Smooth muscle cell (in vitro differentiated cells): ENCODE measurements at regions not wholly inside any gene's neighbourhood (a gene's known extent, or its start where the extent isn't known, plus 50 kb on each side); places are given as distances from the start of the nearest gene placed in this dataset.
"Not testable (repeated sequence)": the region's sequence is repeated elsewhere in the genome, so short reads cannot be mapped to it uniquely, and the experiment has no call there.

Experiments
- DNase-seq: peaks from one replicate; lab custom pipeline; 2025; ENCODE audit not compliant: unreplicated experiment; lab: John Stamatoyannopoulos, UW
- H2AFZ ChIP-seq: fragments of 200-600 bp; sonication (generic); 2 replicates; pipeline ENCODE4 v1.6.0; 2016; ENCODE audit warnings: antibody characterized with exemption, low read depth, mild to moderate bottlenecking
- H3F3A ChIP-seq: fragments of 200-600 bp; sonication (generic); 2 replicates; pipeline ENCODE4 v1.6.0; 2017; ENCODE audit warnings: antibody characterized with exemption, low read depth
- H3K27ac ChIP-seq: fragments of 200-600 bp; sonication (generic); 2 replicates; pipeline ENCODE4 v1.5.1; 2016; ENCODE audit warnings: low read depth, mild to moderate bottlenecking
- H3K27me3 ChIP-seq: fragments of 200-600 bp; sonication (generic); 2 replicates; pipeline ENCODE4 v1.6.1; 2016; ENCODE audit warnings: low read depth, mild to moderate bottlenecking
- H3K36me3 ChIP-seq: fragments of 200-600 bp; sonication (generic); 2 replicates; pipeline ENCODE4 v1.5.1; 2016; ENCODE audit warnings: low read depth
- H3K4me1 ChIP-seq: fragments of 200-600 bp; sonication (generic); 2 replicates; pipeline ENCODE4 v1.5.1; 2016; ENCODE audit warnings: low read depth
- H3K4me2 ChIP-seq: fragments of 200-600 bp; sonication (generic); 2 replicates; pipeline ENCODE4 v1.6.0; 2016; ENCODE audit warnings: mild to moderate bottlenecking
- H3K4me3 ChIP-seq: fragments of 200-600 bp; sonication (generic); 2 replicates; pipeline ENCODE4 v1.5.1; 2016; ENCODE audit warnings: mild to moderate bottlenecking
- H3K79me2 ChIP-seq: fragments of 200-600 bp; sonication (generic); 2 replicates; pipeline ENCODE4 v1.6.0; 2016; ENCODE audit warnings: low read depth, mild to moderate bottlenecking
- H3K9ac ChIP-seq: fragments of 200-600 bp; sonication (generic); 2 replicates; pipeline ENCODE4 v1.6.0; 2016; ENCODE audit warnings: low read depth
- H3K9me3 ChIP-seq: fragments of 200-600 bp; sonication (generic); replicated peaks from 2 replicates; pipeline ENCODE4 v1.5.1; 2016; ENCODE audit warnings: low read depth
- H4K20me1 ChIP-seq: fragments of 200-600 bp; sonication (generic); 2 replicates; pipeline ENCODE4 v1.6.0; 2016; ENCODE audit warnings: low read depth
- WGBS: methylation state at CpG from one replicate; pipeline ENCODE4 v1.1.7; 2016; ENCODE audit warnings: low lambda C conversion rate; 5-methylcytosine and 5-hydroxymethylcytosine counted together
- TF ChIP-seq, protein P1 (sequence below): fragments of 200-600 bp; sonication (generic); IDR thresholded peaks from 2 replicates; pipeline ENCODE4 v1.5.1; 2017; ENCODE audit warnings: borderline replicate concordance, mild to moderate bottlenecking, antibody characterized with exemption; ENCODE audit not compliant: insufficient read depth, poor library complexity, severe bottlenecking

GRCh38 chr2:111514138-111514537 lies 369.9 kb downstream of the ANAPC1 start:
- not testable (repeated sequence) for H3K9me3 ChIP-seq, H3K27me3 ChIP-seq, H3K36me3 ChIP-seq, H3F3A ChIP-seq, H3K9ac ChIP-seq, DNase-seq, H3K4me1 ChIP-seq, H4K20me1 ChIP-seq, H3K4me2 ChIP-seq, H3K4me3 ChIP-seq, H3K79me2 ChIP-seq, H3K27ac ChIP-seq, H2AFZ ChIP-seq
- 92% methylated on average over 4 of the region's 4 CpGs for WGBS

DNA sequence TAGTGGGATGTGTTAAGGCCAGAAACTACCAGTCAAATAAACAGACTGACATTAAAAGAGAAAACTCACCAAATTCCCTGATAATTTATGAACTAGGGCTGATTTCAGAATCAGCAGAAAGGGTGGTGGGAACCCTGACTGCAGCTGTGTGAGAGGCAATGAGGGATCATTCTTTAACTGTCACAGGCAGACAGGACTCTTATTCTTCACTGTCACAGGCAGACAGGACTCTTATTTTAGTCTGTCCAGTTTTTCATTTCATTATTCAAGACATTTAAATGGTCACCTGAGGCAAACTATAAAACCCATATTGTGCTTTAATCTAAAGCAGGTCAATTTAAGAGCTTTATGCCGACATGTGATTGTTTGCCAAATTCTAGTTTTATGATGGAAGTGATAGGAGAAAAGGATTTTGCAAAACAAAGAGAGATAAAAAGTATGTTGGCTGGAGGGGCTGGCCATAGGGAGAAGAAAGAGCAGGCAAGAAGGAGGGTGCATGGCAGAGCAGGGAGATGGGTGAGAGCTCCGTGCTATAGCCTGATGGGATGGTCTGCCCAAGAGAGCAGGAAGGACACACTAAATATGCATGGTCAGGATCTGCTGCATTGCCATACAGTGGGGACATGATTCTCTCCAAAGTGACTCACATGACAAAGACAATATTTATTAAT lies 366.8 kb downstream of the ANAPC1 start:
- DNase-seq, H3K4me1 ChIP-seq, H3K27ac ChIP-seq, H3K27me3 ChIP-seq, H3F3A ChIP-seq, H3K9me3 ChIP-seq, H3K4me3 ChIP-seq, H4K20me1 ChIP-seq, H3K4me2 ChIP-seq, H3K79me2 ChIP-seq, H3K36me3 ChIP-seq, H3K9ac ChIP-seq, H2AFZ ChIP-seq: not testable (repeated sequence)
- 70% methylated on average over 1 of the region's 2 CpGs for WGBS

- WGBS: 23% methylated on average over 2 of the region's 2 CpGs
- H3F3A ChIP-seq, H2AFZ ChIP-seq, H3K36me3 ChIP-seq, H3K27me3 ChIP-seq, DNase-seq, H3K9me3 ChIP-seq, H3K4me1 ChIP-seq, H3K9ac ChIP-seq, H3K4me2 ChIP-seq, H3K4me3 ChIP-seq, H3K79me2 ChIP-seq, H4K20me1 ChIP-seq: not testable (repeated sequence)
- H3K27ac ChIP-seq: peak overlapping the region; percentile 11
Measured at GRCh38 chr2:111517721-111518053, 366.3 kb downstream of the ANAPC1 start.

- TF ChIP-seq, protein P1, sequence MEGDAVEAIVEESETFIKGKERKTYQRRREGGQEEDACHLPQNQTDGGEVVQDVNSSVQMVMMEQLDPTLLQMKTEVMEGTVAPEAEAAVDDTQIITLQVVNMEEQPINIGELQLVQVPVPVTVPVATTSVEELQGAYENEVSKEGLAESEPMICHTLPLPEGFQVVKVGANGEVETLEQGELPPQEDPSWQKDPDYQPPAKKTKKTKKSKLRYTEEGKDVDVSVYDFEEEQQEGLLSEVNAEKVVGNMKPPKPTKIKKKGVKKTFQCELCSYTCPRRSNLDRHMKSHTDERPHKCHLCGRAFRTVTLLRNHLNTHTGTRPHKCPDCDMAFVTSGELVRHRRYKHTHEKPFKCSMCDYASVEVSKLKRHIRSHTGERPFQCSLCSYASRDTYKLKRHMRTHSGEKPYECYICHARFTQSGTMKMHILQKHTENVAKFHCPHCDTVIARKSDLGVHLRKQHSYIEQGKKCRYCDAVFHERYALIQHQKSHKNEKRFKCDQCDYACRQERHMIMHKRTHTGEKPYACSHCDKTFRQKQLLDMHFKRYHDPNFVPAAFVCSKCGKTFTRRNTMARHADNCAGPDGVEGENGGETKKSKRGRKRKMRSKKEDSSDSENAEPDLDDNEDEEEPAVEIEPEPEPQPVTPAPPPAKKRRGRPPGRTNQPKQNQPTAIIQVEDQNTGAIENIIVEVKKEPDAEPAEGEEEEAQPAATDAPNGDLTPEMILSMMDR: no peak
- no peak overlapping the region for H3K4me3 ChIP-seq
- H3F3A ChIP-seq: peaks cover 5% of the 10 kb centered on the region
- 43% methylated on average over 3 of the region's 3 CpGs for WGBS
- DNase-seq: no peak
- no peak overlapping the region for H3K27ac ChIP-seq
- H2AFZ ChIP-seq: no peak overlapping the region
- no peaks in the 10 kb centered on the region for H3K79me2 ChIP-seq
- H3K36me3 ChIP-seq: no peaks in the 10 kb centered on the region
- no peaks in the 10 kb centered on the region for H3K9me3 ChIP-seq
- H3K27me3 ChIP-seq: no peaks in the 10 kb centered on the region
- H3K4me1 ChIP-seq: peaks cover 8% of the 10 kb centered on the region
- H3K4me2 ChIP-seq: no peak overlapping the region
- no peaks in the 10 kb centered on the region for H4K20me1 ChIP-seq
- H3K9ac ChIP-seq: no peak overlapping the region
Measured at GRCh38 chr2:111519071-111519470, 364.9 kb downstream of the ANAPC1 start.

DNA sequence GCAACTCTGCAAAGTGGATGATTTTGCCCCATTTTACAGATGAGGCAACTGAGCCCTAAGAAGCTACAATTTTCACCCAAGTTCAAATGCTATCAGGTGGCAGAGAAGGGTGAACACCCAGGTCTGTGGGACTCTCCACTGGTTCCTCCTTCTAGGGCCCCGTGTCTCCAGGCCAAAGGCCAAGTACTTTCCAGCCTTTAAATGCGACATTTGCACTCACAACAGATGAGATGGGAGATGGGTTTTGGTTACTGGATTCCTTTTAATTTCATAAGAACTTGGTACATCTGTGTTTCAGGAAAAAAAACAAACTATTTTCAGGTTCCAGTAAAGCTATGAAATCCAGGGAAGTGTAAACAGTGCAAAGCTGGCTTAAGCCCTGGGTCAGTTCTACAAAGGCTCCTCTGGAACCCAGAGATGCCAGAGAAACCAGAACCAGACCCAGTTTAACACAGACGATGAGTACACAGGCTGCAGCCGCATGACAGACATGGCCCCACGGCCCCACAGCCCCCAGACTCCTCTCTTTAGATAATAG lies 361.7 kb downstream of the ANAPC1 start:
- Histone ChIP-seq H3K4me2 (peak overlapping the region; percentile 72), H3K4me1 (peaks cover 8% of the 10 kb centered on the region), H3K27me3 (no peaks in the 10 kb centered on the region), H4K20me1 (no peaks in the 10 kb centered on the region), H2AFZ (peak overlapping the region; percentile 26), H3K4me3 (no peak overlapping the region), H3K79me2 (no peaks in the 10 kb centered on the region), H3K36me3 (no peaks in the 10 kb centered on the region), H3F3A (peaks cover 5% of the 10 kb centered on the region), H3K27ac (peak overlapping the region; percentile 82), H3K9me3 (no peaks in the 10 kb centered on the region), H3K9ac (no peak overlapping the region)
- WGBS: 18% methylated on average over 5 of the region's 5 CpGs
- no peak for DNase-seq
- TF ChIP-seq, protein P1: no peak
